ENCODE measurements at regions not wholly inside any gene's neighbourhood (a gene's known extent, or its start where the extent isn't known, plus 50 kb on each side); places are given as distances from the start of the nearest gene placed in this dataset.

DNA sequence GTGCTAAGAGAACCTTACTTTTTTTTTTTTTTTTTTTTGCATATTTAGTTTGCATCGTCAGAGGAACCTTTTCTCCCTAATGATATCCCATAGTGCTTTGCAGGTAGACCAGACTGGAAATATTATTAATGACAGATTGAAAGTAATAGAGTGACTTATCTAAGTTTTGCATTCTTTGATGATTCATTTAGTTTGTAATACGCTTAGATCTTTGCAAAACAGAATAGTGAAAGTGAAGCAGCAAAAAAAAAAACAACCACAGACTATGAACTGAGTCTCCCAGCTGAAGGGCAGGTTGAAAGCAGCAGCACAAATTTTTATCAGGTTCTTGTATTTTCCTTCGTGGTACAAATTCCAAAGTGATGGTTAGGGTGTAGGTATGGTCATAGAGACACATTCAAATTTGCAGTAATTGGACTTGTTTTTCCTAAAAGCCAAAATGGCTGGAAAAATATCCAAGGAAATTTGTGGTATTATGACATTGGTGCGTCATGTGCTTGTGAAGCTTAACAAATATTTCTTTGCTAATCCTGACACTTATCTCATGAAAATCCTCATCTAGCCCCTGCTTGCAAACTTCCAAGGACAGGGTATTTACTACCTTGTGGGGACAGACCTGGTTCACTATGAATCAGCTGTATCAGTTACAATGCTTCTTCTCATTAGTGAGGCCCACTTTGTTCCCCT is 81.8 kb upstream of the CREB5 start:
- TF ChIP-seq POLR2A (IDR thresholded peaks at IDR 0.05), result no peak
- TF ChIP-seq, protein P1, sequence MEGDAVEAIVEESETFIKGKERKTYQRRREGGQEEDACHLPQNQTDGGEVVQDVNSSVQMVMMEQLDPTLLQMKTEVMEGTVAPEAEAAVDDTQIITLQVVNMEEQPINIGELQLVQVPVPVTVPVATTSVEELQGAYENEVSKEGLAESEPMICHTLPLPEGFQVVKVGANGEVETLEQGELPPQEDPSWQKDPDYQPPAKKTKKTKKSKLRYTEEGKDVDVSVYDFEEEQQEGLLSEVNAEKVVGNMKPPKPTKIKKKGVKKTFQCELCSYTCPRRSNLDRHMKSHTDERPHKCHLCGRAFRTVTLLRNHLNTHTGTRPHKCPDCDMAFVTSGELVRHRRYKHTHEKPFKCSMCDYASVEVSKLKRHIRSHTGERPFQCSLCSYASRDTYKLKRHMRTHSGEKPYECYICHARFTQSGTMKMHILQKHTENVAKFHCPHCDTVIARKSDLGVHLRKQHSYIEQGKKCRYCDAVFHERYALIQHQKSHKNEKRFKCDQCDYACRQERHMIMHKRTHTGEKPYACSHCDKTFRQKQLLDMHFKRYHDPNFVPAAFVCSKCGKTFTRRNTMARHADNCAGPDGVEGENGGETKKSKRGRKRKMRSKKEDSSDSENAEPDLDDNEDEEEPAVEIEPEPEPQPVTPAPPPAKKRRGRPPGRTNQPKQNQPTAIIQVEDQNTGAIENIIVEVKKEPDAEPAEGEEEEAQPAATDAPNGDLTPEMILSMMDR (IDR thresholded peaks at IDR 0.05), result no peak
